Activated T-helper 17 cell treated with anti-CD3 and anti-CD28 coated beads, Interleukin-2, amount 50 U/mL, for 72 hours (primary cell): ENCODE measurements at regions not wholly inside any gene's neighbourhood (a gene's known extent, or its start where the extent isn't known, plus 50 kb on each side); places are given as distances from the start of the nearest gene placed in this dataset.
A peak's percentile ranks its signal among the peaks of the same experiment; 100 is the strongest.
"Not testable (repeated sequence)": the region's sequence is repeated elsewhere in the genome, so short reads cannot be mapped to it uniquely, and the experiment has no call there.

ENCODE experiments used
- ATAC-seq: fragments of 150-1000 bp; cut with Tn5 transposase; replicated peaks from 2 replicates; pipeline ENCODE4 v1.10.0; 2021; ENCODE audit warnings: mild to moderate bottlenecking, moderate library complexity
- H3K27ac Mint-ChIP-seq: one replicate; pipeline ENCODE4 v1.8.0; 2022; ENCODE audit warnings: mixed read lengths
- H3K27me3 Mint-ChIP-seq: one replicate; pipeline ENCODE4 v1.8.0; 2022; ENCODE audit warnings: mixed read lengths
- H3K36me3 Mint-ChIP-seq: one replicate; pipeline ENCODE4 v1.8.0; 2022; ENCODE audit warnings: low read depth, mild to moderate bottlenecking, mixed read lengths
- H3K4me1 Mint-ChIP-seq: one replicate; pipeline ENCODE4 v1.8.0; 2022; ENCODE audit warnings: mixed read lengths
- H3K4me3 Mint-ChIP-seq: one replicate; pipeline ENCODE4 v1.8.0; 2022; ENCODE audit warnings: mild to moderate bottlenecking, mixed read lengths
- H3K9me3 Mint-ChIP-seq: one replicate; pipeline ENCODE4 v1.8.0; 2022; ENCODE audit warnings: mixed read lengths

- Mint-ChIP-seq H3K27me3 (peaks cover 6% of the 10 kb centered on the region), H3K4me1 (no peaks in the 10 kb centered on the region), H3K36me3 (no peaks in the 10 kb centered on the region), H3K9me3 (no peaks in the 10 kb centered on the region), H3K27ac (no peak overlapping the region), H3K4me3 (no peak overlapping the region)
- ATAC-seq: peak; percentile 94
Observed at GRCh38 chr2:144645083-144645778, 125.3 kb upstream of the ZEB2 start.

GRCh38 chr2:144644549-144644948 is 124.6 kb upstream of the ZEB2 start:
- Mint-ChIP-seq H3K27me3 (peaks cover 6% of the 10 kb centered on the region), H3K9me3 (no peaks in the 10 kb centered on the region), H3K4me1 (no peaks in the 10 kb centered on the region), H3K27ac (no peak overlapping the region), H3K36me3 (no peaks in the 10 kb centered on the region), H3K4me3 (no peak overlapping the region)
- no peak for ATAC-seq

GRCh38 chr2:144643537-144644336 is 123.8 kb upstream of the ZEB2 start:
- ATAC-seq: no peak
- Mint-ChIP-seq H3K4me1 (no peaks in the 10 kb centered on the region), H3K4me3 (no peak overlapping the region), H3K27me3 (peaks cover 9% of the 10 kb centered on the region), H3K27ac (no peak overlapping the region), H3K9me3 (no peaks in the 10 kb centered on the region), H3K36me3 (no peaks in the 10 kb centered on the region)

GRCh38 chr2:144642856-144643255 is 122.9 kb upstream of the ZEB2 start:
- H3K4me1 Mint-ChIP-seq: no peaks in the 10 kb centered on the region
- H3K9me3 Mint-ChIP-seq: no peaks in the 10 kb centered on the region
- no peaks in the 10 kb centered on the region for H3K36me3 Mint-ChIP-seq
- H3K27ac Mint-ChIP-seq: no peak overlapping the region
- no peak for ATAC-seq
- H3K4me3 Mint-ChIP-seq: no peak overlapping the region
- H3K27me3 Mint-ChIP-seq: peaks cover 9% of the 10 kb centered on the region

- H3K9me3 Mint-ChIP-seq: no peaks in the 10 kb centered on the region
- no peaks in the 10 kb centered on the region for H3K4me1 Mint-ChIP-seq
- no peak for ATAC-seq
Observed at GRCh38 chr2:144642131-144642530, 122.2 kb upstream of the ZEB2 start.

GRCh38 chr2:144638250-144638649 is 118.3 kb upstream of the ZEB2 start:
- not testable (repeated sequence) for H3K4me3 Mint-ChIP-seq, ATAC-seq, H3K9me3 Mint-ChIP-seq, H3K36me3 Mint-ChIP-seq, H3K4me1 Mint-ChIP-seq, H3K27ac Mint-ChIP-seq
- peaks cover 17% of the 10 kb centered on the region for H3K27me3 Mint-ChIP-seq

More at GRCh38 chr2:144642131-144642530, 122.2 kb upstream of the ZEB2 start:
- Mint-ChIP-seq H3K4me3 (no peak overlapping the region), H3K27me3 (peaks cover 9% of the 10 kb centered on the region), H3K36me3 (no peaks in the 10 kb centered on the region), H3K27ac (no peak overlapping the region)

- not testable (repeated sequence) for H3K4me3 Mint-ChIP-seq, H3K27ac Mint-ChIP-seq, H3K4me1 Mint-ChIP-seq, ATAC-seq, H3K36me3 Mint-ChIP-seq, H3K9me3 Mint-ChIP-seq
- H3K27me3 Mint-ChIP-seq: peaks cover 17% of the 10 kb centered on the region
Observed at GRCh38 chr2:144636860-144637259, 116.9 kb upstream of the ZEB2 start.

- Mint-ChIP-seq H3K9me3 (peaks cover 6% of the 10 kb centered on the region), H3K27ac (no peak overlapping the region), H3K27me3 (peaks cover 9% of the 10 kb centered on the region), H3K4me3 (no peak overlapping the region), H3K4me1 (no peaks in the 10 kb centered on the region), H3K36me3 (no peaks in the 10 kb centered on the region)
- ATAC-seq: no peak
Observed at GRCh38 chr2:144632809-144633208, 112.9 kb upstream of the ZEB2 start.

GRCh38 chr2:144631636-144632035 is 111.7 kb upstream of the ZEB2 start:
- H3K4me1 Mint-ChIP-seq: no peaks in the 10 kb centered on the region
- no peaks in the 10 kb centered on the region for H3K36me3 Mint-ChIP-seq
- H3K4me3 Mint-ChIP-seq: no peak overlapping the region
- ATAC-seq: no peak
- peaks cover 6% of the 10 kb centered on the region for H3K9me3 Mint-ChIP-seq
- H3K27me3 Mint-ChIP-seq: peaks cover 21% of the 10 kb centered on the region
- no peak overlapping the region for H3K27ac Mint-ChIP-seq

GRCh38 chr2:144630459-144631215 is 110.7 kb upstream of the ZEB2 start:
- H3K9me3 Mint-ChIP-seq: peaks cover 4% of the 10 kb centered on the region
- no peak overlapping the region for H3K27ac Mint-ChIP-seq
- peak; percentile 34 for ATAC-seq
- H3K27me3 Mint-ChIP-seq: peaks cover 21% of the 10 kb centered on the region
- H3K36me3 Mint-ChIP-seq: no peaks in the 10 kb centered on the region
- no peak overlapping the region for H3K4me3 Mint-ChIP-seq
- H3K4me1 Mint-ChIP-seq: no peaks in the 10 kb centered on the region

GRCh38 chr2:144629935-144630334 is 110.0 kb upstream of the ZEB2 start:
- no peaks in the 10 kb centered on the region for H3K4me1 Mint-ChIP-seq
- no peaks in the 10 kb centered on the region for H3K36me3 Mint-ChIP-seq
- no peak for ATAC-seq
- no peak overlapping the region for H3K4me3 Mint-ChIP-seq
- H3K9me3 Mint-ChIP-seq: no peaks in the 10 kb centered on the region
- H3K27me3 Mint-ChIP-seq: peaks cover 14% of the 10 kb centered on the region
- no peak overlapping the region for H3K27ac Mint-ChIP-seq

GRCh38 chr2:144628566-144628965 is 108.6 kb upstream of the ZEB2 start:
- Mint-ChIP-seq H3K4me3 (no peak overlapping the region), H3K9me3 (no peaks in the 10 kb centered on the region), H3K36me3 (no peaks in the 10 kb centered on the region), H3K4me1 (no peaks in the 10 kb centered on the region), H3K27ac (no peak overlapping the region), H3K27me3 (peaks cover 21% of the 10 kb centered on the region)
- no peak for ATAC-seq

GRCh38 chr2:144625626-144626025 is 105.7 kb upstream of the ZEB2 start:
- Mint-ChIP-seq H3K4me1 (no peaks in the 10 kb centered on the region), H3K27me3 (peaks cover 28% of the 10 kb centered on the region), H3K36me3 (no peaks in the 10 kb centered on the region), H3K9me3 (peaks cover 3% of the 10 kb centered on the region), H3K4me3 (no peak overlapping the region), H3K27ac (no peak overlapping the region)
- no peak for ATAC-seq

- Mint-ChIP-seq H3K4me1 (no peaks in the 10 kb centered on the region), H3K4me3 (no peak overlapping the region), H3K27ac (no peak overlapping the region), H3K36me3 (no peaks in the 10 kb centered on the region), H3K9me3 (peaks cover 3% of the 10 kb centered on the region), H3K27me3 (peaks cover 28% of the 10 kb centered on the region)
- ATAC-seq: no peak
Observed at GRCh38 chr2:144625226-144625625, 105.3 kb upstream of the ZEB2 start.

- H3K27me3 Mint-ChIP-seq: peaks cover 28% of the 10 kb centered on the region
- no peaks in the 10 kb centered on the region for H3K36me3 Mint-ChIP-seq
- no peak for ATAC-seq
- H3K9me3 Mint-ChIP-seq: peaks cover 3% of the 10 kb centered on the region
- H3K27ac Mint-ChIP-seq: no peak overlapping the region
- H3K4me1 Mint-ChIP-seq: no peaks in the 10 kb centered on the region
- no peak overlapping the region for H3K4me3 Mint-ChIP-seq
Observed at GRCh38 chr2:144624451-144624850, 104.5 kb upstream of the ZEB2 start.
